GM12878 (cell line): ENCODE measurements at regions not wholly inside any gene's neighbourhood (a gene's known extent, or its start where the extent isn't known, plus 50 kb on each side); places are given as distances from the start of the nearest gene placed in this dataset.

Experiments
- CUX1 ChIP-seq: IDR thresholded peaks from 2 replicates; pipeline ENCODE4 v1.6.1; 2012; ENCODE audit warnings: improper control_type of control experiment, low read depth, low read length; ENCODE audit not compliant: insufficient replicate concordance
- DPF2 ChIP-seq: fragments of 450-650 bp; IDR thresholded peaks from 2 replicates; pipeline ENCODE4 v1.6.1; 2017; ENCODE audit warnings: mild to moderate bottlenecking
- ELK1 ChIP-seq: IDR thresholded peaks from 2 replicates; pipeline ENCODE4 v1.6.1; 2012; ENCODE audit warnings: low read depth, low read length, improper control_type of control experiment
- JUND ChIP-seq: IDR thresholded peaks from 2 replicates; pipeline ENCODE4 v1.6.1; 2012; ENCODE audit warnings: low read depth, mild to moderate bottlenecking, low read length, improper control_type of control experiment, moderate library complexity
- KAT2A ChIP-seq: conservative IDR thresholded peaks from 2 replicates; pipeline ENCODE4 v1.6.1; 2011; ENCODE audit warnings: low read depth, low read length; ENCODE audit not compliant: control insufficient read depth
- LARP7 ChIP-seq: fragments of 450-650 bp; IDR thresholded peaks from 2 replicates; pipeline ENCODE4 v1.6.1; 2017; ENCODE audit warnings: mild to moderate bottlenecking
- POLR2A ChIP-seq: IDR thresholded peaks from 2 replicates; pipeline ENCODE4 v1.6.1; 2011; ENCODE audit warnings: low read depth, mild to moderate bottlenecking, low read length
- RFX5 ChIP-seq: IDR thresholded peaks from 2 replicates; pipeline ENCODE4 v1.6.1; 2011; ENCODE audit warnings: low read depth, low read length, improper control_type of control experiment
- SPI1 ChIP-seq: IDR thresholded peaks from 2 replicates; pipeline ENCODE4 v1.6.1; 2011; ENCODE audit warnings: low read depth, mild to moderate bottlenecking, low read length, moderate library complexity, borderline replicate concordance; ENCODE audit not compliant: insufficient read depth
- ZNF207 ChIP-seq: fragments of 450-650 bp; IDR thresholded peaks from 2 replicates; pipeline ENCODE4 v1.6.1; 2014; ENCODE audit warnings: antibody characterized with exemption, mild to moderate bottlenecking, borderline replicate concordance
- TF ChIP-seq, protein P1 (sequence below), 3 experiments: IDR thresholded peaks in 2 of 3; conservative IDR thresholded peaks in 1 of 3; 2 replicates each; pipeline ENCODE4 v1.5.1; 2011; ENCODE audit warnings: low read depth in 3 of 3, low read length in 3 of 3, mild to moderate bottlenecking in 3 of 3, control low read depth in 2 of 3, moderate library complexity in 2 of 3, inconsistent platforms in 1 of 3, mixed read lengths in 1 of 3; ENCODE audit not compliant: control insufficient read depth in 2 of 3, insufficient read depth in 1 of 3; ENCODE audit errors: extremely low read depth in 1 of 3

- TF ChIP-seq DPF2 = no peak
- TF ChIP-seq JUND = no peak
- no peak for TF ChIP-seq ELK1
- TF ChIP-seq, protein P1, sequence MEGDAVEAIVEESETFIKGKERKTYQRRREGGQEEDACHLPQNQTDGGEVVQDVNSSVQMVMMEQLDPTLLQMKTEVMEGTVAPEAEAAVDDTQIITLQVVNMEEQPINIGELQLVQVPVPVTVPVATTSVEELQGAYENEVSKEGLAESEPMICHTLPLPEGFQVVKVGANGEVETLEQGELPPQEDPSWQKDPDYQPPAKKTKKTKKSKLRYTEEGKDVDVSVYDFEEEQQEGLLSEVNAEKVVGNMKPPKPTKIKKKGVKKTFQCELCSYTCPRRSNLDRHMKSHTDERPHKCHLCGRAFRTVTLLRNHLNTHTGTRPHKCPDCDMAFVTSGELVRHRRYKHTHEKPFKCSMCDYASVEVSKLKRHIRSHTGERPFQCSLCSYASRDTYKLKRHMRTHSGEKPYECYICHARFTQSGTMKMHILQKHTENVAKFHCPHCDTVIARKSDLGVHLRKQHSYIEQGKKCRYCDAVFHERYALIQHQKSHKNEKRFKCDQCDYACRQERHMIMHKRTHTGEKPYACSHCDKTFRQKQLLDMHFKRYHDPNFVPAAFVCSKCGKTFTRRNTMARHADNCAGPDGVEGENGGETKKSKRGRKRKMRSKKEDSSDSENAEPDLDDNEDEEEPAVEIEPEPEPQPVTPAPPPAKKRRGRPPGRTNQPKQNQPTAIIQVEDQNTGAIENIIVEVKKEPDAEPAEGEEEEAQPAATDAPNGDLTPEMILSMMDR (IDR thresholded peaks at IDR 0.05 in 2 of 3, conservative IDR thresholded peaks at IDR 0.05 in 1 of 3; ENCODE audit: control insufficient read depth in 2 of 3, extremely low read depth in 1 of 3, insufficient read depth in 1 of 3, low read depth in 3 of 3, low read length in 3 of 3) = no peak
- TF ChIP-seq KAT2A = no peak
- TF ChIP-seq LARP7 = no peak
- TF ChIP-seq CUX1 = no peak
- no peak for TF ChIP-seq ZNF207
- TF ChIP-seq POLR2A = no peak
- no peak for TF ChIP-seq RFX5
- TF ChIP-seq SPI1 = no peak
These were observed 477.3 kb downstream of the TSHZ3 start for GRCh38 chr19:30871979-30872378.
